Fibroblast of lung (primary cell): ENCODE measurements at regions not wholly inside any gene's neighbourhood (a gene's known extent, or its start where the extent isn't known, plus 50 kb on each side); places are given as distances from the start of the nearest gene placed in this dataset.

ENCODE experiments used
- CTCF ChIP-seq, 2 donors: IDR thresholded peaks in 1 of 2; conservative IDR thresholded peaks in 1 of 2; 1 replicate in 1 of 2; 2 replicates in 1 of 2; pipeline ENCODE4 v1.5.1; 2011 to 2012; ENCODE audit warnings: low read length in 2 of 2, control low read depth in 1 of 2, inconsistent platforms in 1 of 2, low read depth in 1 of 2, mild to moderate bottlenecking in 1 of 2
- EZH2 ChIP-seq: IDR thresholded peaks from 2 replicates; pipeline ENCODE4 v1.5.1; 2012; ENCODE audit warnings: low read length, control low read depth, mild to moderate bottlenecking; ENCODE audit errors: missing control alignments

- TF ChIP-seq CTCF (conservative IDR thresholded peaks at IDR 0.05 in 1 of 2, IDR thresholded peaks at IDR 0.05 in 1 of 2; ENCODE audit: low read depth in 1 of 2, low read length in 2 of 2) (no peak), EZH2 (no peak)
These were observed 284.9 kb upstream of the CNTNAP2 start for GRCh38 chr7:145831616-145832206.
